ENCODE measurements at regions not wholly inside any gene's neighbourhood (a gene's known extent, or its start where the extent isn't known, plus 50 kb on each side); places are given as distances from the start of the nearest gene placed in this dataset.
A peak's percentile ranks its signal among the peaks of the same experiment; 100 is the strongest.

GRCh38 chr14:84670796-84671195 is 859.1 kb upstream of the FLRT2 start:
- no peak for DNase-seq

DNA sequence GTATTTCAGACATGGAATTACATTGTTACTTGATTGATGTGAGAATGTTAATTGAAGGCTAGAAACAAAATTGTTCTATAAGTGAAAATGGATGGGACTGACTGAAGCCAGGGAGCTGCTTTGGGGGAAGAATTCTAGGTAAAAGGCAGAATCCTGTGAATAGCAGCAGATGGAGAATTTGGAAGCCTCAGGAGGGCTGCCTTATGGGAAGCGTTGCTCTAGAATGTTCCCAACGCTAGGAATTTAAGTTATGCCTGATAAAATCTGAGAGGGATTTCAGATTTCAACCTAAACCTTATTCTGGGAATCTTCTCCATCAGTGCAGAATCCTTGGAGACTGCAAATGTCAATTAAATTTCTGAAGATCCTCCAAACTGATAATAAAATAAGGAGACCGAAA is 858.2 kb upstream of the FLRT2 start:
- DNase-seq, result no peak

- DNase-seq, result peak; percentile 46
Measured at GRCh38 chr14:84674636-84675035, 855.3 kb upstream of the FLRT2 start.

- no peak for DNase-seq
Measured at GRCh38 chr14:84686550-84686949, 843.4 kb upstream of the FLRT2 start.

DNA sequence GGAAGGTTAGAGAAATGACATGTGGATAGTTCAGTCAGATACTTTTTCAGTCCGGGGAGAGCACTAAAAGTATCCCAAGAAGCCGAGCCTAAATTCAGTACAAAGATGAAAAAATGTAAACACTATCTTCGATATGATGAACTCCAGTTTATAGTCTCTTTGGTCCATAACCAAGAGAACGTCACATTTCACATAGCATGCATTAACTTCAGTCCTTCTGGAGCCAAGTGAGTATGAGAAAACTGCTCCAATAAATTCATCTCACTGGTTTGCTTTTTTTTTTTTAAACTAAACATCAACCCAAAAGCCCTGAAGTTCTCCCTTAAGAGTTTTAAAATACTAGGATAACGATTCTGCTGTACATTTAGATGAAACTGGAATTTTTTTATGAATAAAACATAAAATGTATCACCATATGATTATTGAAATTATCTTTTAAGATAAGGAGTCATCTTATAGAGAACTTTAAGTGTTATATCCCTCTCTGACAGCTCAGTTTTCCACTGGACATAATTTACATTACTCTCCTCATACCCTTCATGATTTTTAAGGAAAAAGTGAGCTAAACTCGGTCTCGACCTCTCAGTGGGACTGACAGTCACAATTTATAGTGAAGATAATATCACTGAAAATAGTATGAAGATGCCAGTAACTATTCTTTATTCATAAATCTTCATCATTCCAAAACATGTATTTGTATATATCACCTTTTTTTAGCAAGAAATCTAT is 841.5 kb upstream of the FLRT2 start:
- no peak for DNase-seq

DNA sequence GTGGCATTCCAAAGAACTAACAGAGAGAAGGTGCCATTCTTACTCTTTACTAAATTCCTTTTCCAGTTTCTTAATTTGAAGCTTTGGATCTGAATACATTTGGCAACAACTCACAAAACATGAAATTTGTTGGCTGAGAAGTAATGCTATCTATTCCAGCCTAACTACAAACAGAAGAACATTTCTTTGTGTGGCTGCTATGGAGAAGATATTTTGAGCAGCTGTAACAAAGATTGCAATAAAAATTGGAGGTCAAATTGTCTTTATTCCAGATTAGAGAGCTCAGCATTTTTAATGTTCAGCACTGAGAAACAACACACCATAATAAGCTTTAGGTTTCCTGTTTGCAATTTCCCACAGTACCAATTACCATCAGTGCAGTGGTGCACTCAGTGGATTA is 835.8 kb upstream of the FLRT2 start:
- DNase-seq, result no peak

GRCh38 chr14:84704601-84705000 is 825.3 kb upstream of the FLRT2 start:
- no peak for DNase-seq

GRCh38 chr14:84707830-84708229 is 822.1 kb upstream of the FLRT2 start:
- no peak for DNase-seq

DNA sequence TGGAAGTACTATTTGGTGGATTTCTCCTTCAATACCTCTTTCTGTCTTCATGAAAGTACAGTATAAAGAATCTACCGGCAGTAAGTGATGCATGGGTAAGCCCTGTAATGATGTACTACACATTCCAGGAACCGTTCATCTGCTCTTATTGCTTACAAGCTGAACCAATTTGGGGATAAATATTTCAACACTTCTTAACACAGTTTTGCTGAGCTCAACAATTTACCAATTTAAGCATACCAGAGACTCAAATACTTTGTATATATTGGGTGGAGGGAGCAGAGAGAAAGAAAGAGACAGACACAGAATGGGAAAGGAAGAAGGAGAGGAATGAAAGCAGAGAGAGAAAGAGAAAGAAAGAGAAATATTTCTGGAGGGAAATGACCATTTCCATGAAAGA is 821.1 kb upstream of the FLRT2 start:
- DNase-seq, result no peak

- no peak for DNase-seq
Measured at GRCh38 chr14:84726471-84726870, 803.5 kb upstream of the FLRT2 start.

GRCh38 chr14:84749191-84749955 is 780.6 kb upstream of the FLRT2 start:
- DNase-seq, result no peak

DNA sequence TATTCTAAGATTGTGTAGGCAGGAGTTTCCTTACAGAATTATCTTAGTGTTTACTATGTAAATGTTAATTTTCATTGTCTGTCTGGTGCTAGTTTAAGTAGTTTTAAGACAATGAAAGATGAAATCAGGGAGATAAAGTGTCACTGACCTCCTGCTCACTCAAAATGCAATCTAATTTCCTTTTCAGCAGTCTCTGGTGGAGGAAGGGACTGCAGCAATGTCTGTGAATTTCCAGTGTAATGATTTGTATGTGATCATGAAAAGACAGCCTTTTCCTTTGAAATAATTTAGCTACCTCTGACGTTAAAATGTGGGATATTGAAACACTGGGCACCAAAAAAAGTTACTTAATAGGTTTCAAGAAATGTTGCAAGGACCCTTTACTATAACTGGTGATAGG is 779.7 kb upstream of the FLRT2 start:
- no peak for DNase-seq

DNA sequence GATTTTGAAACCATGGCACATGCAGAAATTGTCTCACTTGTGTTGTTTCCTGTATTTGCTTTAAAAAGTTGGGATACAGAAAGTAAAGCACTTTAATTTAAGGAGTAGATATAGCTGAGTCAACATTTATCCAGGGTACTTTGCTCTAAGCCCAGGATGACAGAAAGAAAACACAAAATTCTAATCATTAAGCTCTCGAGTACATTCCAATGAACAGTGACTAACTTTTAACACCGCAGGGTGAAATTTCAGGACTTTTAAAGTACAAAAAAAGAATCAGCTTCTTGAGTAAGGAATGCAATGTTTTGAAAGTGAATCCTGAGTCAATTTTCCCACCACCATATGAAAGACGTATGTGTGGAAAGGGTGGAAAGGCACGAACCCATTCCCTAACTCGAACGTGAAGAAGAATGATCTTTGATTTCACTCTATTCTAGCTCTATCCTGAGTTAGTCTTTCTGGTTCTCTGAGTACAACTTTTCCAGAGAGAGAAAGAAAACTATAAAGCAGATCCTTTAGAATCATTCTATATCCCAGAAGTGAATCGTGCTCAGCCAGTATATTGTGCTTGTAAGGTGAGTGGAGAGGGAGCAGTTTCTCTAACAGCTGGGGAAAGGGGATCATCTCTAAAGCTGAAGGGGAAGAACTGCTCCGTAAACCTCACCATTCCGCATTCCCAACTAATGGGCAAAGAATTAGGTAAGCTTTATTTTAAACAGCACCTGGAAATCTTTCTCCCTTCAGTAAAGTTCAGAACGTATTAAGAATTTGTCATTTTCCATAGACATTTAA is 779.0 kb upstream of the FLRT2 start:
- DNase-seq, result no peak

DNA sequence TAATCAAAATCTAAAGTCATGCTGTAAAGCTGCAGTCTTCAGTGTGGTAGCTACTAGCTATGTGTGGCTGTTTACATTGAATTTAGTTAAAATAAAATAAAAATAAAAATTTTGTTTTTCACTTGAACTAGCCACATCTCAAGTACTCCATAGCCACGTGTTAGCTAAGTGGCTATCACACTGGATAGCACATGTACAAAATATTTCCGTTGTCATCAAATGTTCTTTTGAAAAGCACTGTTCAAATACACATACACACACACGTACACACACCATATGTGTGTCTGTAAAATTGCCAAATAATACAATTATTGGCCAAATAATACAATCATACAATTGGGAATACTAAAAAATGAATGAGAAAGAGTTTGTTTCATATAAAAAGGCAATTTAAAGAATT is 778.2 kb upstream of the FLRT2 start:
- DNase-seq, result no peak

DNA sequence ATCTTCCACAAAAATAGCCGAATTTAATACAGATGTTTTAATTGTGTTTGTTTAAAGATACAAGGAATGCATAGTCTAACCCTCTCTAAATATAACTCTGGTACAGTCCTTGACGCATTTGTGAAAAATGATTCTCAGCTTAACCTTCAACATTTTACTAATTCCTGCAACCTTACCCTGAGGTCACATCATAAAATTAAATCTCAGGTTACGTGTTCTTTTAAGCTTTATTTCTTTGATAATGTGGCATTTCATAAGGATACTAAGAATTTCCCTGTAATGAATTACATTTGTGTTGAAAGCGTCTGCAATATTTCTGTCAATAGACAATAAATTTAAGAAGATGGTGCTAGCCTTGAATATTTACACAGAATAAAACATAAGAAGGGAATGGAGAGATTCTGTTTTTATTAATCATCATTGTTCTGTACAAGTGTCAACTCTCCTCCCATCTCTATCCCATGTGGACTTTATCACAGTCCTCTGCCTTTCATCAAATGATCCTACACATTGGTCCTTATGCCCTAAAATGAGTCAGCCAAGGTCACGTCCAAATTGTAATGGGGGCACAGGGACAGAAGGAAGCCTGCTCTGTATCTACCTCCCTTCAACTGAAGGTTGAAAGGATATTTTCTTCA is 769.3 kb upstream of the FLRT2 start:
- DNase-seq, result no peak

DNA sequence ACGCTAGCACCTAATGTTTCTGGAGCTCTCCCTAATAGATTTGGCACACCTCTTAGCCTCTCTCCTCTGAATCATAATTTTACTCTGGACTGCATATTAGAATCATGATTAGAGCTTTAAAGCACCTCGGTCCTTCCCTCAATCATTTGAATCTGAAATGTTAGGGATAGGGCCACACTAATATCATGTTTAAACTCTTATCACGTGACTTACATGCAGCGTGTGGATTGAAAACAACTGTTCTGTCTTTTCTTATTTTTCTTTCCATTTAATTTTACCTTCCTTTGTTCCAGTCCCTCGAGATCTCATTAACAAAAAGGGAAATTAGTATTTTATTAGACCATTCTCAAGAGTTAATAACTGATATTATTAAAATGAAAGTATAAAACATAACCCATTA is 762.5 kb upstream of the FLRT2 start:
- DNase-seq, result no peak

- DNase-seq, result no peak
Measured at GRCh38 chr14:84770030-84770429, 759.9 kb upstream of the FLRT2 start.

- no peak for DNase-seq
Measured at GRCh38 chr14:84777356-84777755, 752.6 kb upstream of the FLRT2 start.

- DNase-seq, result no peak
Measured at GRCh38 chr14:84782902-84783301, 747.0 kb upstream of the FLRT2 start.

DNA sequence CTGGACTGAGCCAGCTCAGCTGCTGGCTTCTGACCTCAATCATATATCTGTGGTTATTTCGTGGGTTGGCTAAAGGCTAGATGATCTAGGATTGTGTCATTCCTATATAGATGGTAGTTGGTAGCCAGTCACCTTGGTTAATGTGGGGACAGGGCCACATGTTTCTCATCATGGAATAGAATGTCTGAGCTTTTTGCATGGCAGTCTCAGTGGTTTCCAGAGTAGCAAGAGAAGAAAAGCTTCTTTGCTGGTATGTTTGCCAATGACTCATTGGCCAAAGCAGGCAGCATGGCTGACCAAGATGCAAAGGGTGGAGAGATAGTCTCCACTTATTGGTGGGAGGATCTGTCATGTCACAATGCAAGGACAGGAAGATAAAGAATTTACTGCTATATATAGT is 746.4 kb upstream of the FLRT2 start:
- DNase-seq, result no peak

DNA sequence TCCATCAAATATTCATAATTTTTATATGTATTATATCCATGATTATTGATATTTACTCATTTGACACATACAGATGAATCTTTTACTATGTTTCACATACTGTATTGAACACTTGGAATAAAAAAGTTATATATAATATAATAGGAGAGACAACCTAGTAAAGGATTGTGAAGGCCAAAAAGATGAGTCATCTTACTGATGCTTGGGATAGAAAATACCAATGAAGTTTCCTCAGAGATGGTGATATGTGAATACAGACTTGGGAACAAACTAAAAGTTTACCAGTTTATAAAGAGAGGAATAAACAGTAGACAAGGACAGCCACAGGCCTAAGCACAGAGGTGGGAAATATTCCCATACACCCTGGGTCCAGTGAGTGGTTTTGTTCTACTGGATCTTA is 743.9 kb upstream of the FLRT2 start:
- DNase-seq, result no peak

- DNase-seq, result no peak
Measured at GRCh38 chr14:84789012-84789411, 740.9 kb upstream of the FLRT2 start.

DNA sequence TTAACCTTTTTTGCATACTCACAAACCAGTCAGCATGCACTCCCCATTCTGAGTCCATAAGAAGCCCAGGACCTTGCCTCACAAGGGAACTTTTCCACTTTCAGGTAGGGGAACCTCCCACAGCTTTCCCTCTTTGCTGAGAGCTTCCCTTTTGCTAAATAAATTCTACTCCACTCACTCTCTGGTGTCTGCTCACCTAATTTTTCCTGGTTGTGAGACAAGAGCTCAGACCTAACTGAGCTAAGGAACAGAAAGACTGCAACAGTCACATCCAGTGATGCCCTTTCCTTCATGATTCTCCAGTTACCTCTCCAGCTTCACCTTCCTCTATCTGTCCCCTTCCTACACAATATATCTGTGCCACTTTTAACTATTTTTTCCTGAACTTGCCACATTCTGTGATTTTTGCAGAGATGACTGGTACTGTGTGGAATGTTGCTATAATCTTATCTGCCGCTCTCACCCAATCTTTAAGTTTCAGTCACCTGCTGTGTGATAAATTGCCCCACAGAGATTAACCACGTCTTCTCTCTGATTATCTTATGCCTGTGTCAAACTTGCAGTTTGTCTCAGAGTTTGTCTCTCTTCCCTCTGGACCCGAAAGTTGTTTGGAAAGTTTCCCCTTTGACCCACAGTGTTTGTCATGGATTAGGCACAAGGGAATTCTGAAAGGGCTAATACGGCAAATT is 737.1 kb upstream of the FLRT2 start:
- DNase-seq, result no peak
